HepG2 (cell line): ENCODE measurements at regions not wholly inside any gene's neighbourhood (a gene's known extent, or its start where the extent isn't known, plus 50 kb on each side); places are given as distances from the start of the nearest gene placed in this dataset.

Experiments
- EHMT2 ChIP-seq: fragments of 200-600 bp; sonication (generic); IDR thresholded peaks from 2 replicates; pipeline ENCODE4 v1.7.0; 2017; ENCODE audit warnings: antibody characterized with exemption, low read depth, low read length, borderline replicate concordance
- ELF1 ChIP-seq: sonication (generic); formaldehyde crosslinking; IDR thresholded peaks from 2 replicates; pipeline ENCODE4 v1.4.0; 2020; ENCODE audit warnings: missing genetic modification reagents
- PCBP2 ChIP-seq: fragments of 200-400 bp; formaldehyde crosslinking; optimal IDR thresholded peaks from 2 replicates; pipeline ENCODE3; 2018; ENCODE audit warnings: low read length, low read depth; ENCODE audit not compliant: poor library complexity, severe bottlenecking
- U2AF1 ChIP-seq: fragments of 200-400 bp; formaldehyde crosslinking; optimal IDR thresholded peaks from 2 replicates; pipeline ENCODE3; 2017; ENCODE audit warnings: mild to moderate bottlenecking, low read depth, low read length
- ZNF264 ChIP-seq: sonication (generic); formaldehyde crosslinking; IDR thresholded peaks from 2 replicates; pipeline ENCODE4 v1.4.0; 2020; ENCODE audit warnings: missing genetic modification reagents
- ZNF598 ChIP-seq: sonication (generic); formaldehyde crosslinking; IDR thresholded peaks from 2 replicates; pipeline ENCODE4 v1.5.1; 2020; ENCODE audit warnings: mild to moderate bottlenecking, missing genetic modification reagents, borderline replicate concordance
- TF ChIP-seq, protein P1 (sequence below): sonication (generic); formaldehyde crosslinking; conservative IDR thresholded peaks from 2 replicates; pipeline ENCODE4 v1.4.0; 2020; ENCODE audit warnings: missing genetic modification reagents
- TF ChIP-seq, protein P2 (sequence below): IDR thresholded peaks from 2 replicates; pipeline ENCODE4 v1.6.1; 2016; ENCODE audit warnings: missing genetic modification reagents, missing compliant biosample characterization
- TF ChIP-seq, protein P3 (sequence below): sonication (generic); formaldehyde crosslinking; IDR thresholded peaks from 2 replicates; pipeline ENCODE4 v1.5.0; 2020; ENCODE audit warnings: missing genetic modification reagents, mild to moderate bottlenecking, borderline replicate concordance
- TF ChIP-seq, protein P4 (sequence below): sonication (generic); formaldehyde crosslinking; IDR thresholded peaks from 2 replicates; pipeline ENCODE4 v1.5.1; 2020; ENCODE audit warnings: mild to moderate bottlenecking, missing genetic modification reagents, moderate library complexity
- TF ChIP-seq, protein P5 (sequence below): sonication (generic); formaldehyde crosslinking; IDR thresholded peaks from 2 replicates; pipeline ENCODE4 v1.4.0; 2020; ENCODE audit warnings: missing genetic modification reagents
- TF ChIP-seq, protein P6 (sequence below): sonication (generic); formaldehyde crosslinking; IDR thresholded peaks from 2 replicates; pipeline ENCODE4 v1.5.0; 2020; ENCODE audit warnings: mild to moderate bottlenecking, missing genetic modification reagents
- TF ChIP-seq, protein P7 (sequence below): IDR thresholded peaks from 2 replicates; pipeline ENCODE4 v1.6.1; 2016

DNA sequence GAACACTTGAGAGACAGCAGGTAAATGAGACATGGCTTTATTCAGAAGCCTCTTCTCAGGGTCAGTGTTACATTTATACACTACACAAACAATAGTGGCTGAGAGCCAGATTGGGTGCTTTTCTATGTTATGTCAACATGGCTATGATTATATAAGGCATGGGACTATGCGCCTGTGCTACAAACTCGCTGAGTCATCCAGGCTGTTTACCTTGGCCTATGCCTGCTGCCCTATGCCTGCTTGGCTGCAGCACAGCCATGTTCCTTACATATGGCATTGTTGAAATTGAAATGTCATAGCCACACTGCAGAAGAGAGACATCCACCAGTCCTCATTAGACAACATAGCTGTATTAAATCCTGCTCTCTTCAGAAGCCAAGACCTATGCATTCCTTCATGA, 236.3 kb upstream of the NWD2 start (continued):
- TF ChIP-seq, protein P1, sequence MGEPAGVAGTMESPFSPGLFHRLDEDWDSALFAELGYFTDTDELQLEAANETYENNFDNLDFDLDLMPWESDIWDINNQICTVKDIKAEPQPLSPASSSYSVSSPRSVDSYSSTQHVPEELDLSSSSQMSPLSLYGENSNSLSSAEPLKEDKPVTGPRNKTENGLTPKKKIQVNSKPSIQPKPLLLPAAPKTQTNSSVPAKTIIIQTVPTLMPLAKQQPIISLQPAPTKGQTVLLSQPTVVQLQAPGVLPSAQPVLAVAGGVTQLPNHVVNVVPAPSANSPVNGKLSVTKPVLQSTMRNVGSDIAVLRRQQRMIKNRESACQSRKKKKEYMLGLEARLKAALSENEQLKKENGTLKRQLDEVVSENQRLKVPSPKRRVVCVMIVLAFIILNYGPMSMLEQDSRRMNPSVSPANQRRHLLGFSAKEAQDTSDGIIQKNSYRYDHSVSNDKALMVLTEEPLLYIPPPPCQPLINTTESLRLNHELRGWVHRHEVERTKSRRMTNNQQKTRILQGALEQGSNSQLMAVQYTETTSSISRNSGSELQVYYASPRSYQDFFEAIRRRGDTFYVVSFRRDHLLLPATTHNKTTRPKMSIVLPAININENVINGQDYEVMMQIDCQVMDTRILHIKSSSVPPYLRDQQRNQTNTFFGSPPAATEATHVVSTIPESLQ (CRISPR knock-in tag) = no peak
- TF ChIP-seq U2AF1 = no peak
- TF ChIP-seq, protein P2, sequence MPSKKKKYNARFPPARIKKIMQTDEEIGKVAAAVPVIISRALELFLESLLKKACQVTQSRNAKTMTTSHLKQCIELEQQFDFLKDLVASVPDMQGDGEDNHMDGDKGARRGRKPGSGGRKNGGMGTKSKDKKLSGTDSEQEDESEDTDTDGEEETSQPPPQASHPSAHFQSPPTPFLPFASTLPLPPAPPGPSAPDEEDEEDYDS (CRISPR knock-in tag) = peak; percentile 32; the same call in 1 of the 2 replicates
- TF ChIP-seq ZNF598 (CRISPR knock-in tag) = no peak
- TF ChIP-seq, protein P3, sequence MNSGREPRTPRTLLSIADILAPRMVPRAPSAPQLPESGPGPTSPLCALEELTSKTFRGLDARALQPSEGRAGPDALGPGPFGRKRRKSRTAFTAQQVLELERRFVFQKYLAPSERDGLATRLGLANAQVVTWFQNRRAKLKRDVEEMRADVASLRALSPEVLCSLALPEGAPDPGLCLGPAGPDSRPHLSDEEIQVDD = no peak
- TF ChIP-seq, protein P4, sequence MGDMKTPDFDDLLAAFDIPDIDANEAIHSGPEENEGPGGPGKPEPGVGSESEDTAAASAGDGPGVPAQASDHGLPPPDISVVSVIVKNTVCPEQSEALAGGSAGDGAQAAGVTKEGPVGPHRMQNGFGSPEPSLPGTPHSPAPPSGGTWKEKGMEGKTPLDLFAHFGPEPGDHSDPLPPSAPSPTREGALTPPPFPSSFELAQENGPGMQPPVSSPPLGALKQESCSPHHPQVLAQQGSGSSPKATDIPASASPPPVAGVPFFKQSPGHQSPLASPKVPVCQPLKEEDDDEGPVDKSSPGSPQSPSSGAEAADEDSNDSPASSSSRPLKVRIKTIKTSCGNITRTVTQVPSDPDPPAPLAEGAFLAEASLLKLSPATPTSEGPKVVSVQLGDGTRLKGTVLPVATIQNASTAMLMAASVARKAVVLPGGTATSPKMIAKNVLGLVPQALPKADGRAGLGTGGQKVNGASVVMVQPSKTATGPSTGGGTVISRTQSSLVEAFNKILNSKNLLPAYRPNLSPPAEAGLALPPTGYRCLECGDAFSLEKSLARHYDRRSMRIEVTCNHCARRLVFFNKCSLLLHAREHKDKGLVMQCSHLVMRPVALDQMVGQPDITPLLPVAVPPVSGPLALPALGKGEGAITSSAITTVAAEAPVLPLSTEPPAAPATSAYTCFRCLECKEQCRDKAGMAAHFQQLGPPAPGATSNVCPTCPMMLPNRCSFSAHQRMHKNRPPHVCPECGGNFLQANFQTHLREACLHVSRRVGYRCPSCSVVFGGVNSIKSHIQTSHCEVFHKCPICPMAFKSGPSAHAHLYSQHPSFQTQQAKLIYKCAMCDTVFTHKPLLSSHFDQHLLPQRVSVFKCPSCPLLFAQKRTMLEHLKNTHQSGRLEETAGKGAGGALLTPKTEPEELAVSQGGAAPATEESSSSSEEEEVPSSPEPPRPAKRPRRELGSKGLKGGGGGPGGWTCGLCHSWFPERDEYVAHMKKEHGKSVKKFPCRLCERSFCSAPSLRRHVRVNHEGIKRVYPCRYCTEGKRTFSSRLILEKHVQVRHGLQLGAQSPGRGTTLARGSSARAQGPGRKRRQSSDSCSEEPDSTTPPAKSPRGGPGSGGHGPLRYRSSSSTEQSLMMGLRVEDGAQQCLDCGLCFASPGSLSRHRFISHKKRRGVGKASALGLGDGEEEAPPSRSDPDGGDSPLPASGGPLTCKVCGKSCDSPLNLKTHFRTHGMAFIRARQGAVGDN = peak; percentile 43; the same call in 1 of the 2 replicates
- TF ChIP-seq PCBP2 = no peak
- TF ChIP-seq, protein P5, sequence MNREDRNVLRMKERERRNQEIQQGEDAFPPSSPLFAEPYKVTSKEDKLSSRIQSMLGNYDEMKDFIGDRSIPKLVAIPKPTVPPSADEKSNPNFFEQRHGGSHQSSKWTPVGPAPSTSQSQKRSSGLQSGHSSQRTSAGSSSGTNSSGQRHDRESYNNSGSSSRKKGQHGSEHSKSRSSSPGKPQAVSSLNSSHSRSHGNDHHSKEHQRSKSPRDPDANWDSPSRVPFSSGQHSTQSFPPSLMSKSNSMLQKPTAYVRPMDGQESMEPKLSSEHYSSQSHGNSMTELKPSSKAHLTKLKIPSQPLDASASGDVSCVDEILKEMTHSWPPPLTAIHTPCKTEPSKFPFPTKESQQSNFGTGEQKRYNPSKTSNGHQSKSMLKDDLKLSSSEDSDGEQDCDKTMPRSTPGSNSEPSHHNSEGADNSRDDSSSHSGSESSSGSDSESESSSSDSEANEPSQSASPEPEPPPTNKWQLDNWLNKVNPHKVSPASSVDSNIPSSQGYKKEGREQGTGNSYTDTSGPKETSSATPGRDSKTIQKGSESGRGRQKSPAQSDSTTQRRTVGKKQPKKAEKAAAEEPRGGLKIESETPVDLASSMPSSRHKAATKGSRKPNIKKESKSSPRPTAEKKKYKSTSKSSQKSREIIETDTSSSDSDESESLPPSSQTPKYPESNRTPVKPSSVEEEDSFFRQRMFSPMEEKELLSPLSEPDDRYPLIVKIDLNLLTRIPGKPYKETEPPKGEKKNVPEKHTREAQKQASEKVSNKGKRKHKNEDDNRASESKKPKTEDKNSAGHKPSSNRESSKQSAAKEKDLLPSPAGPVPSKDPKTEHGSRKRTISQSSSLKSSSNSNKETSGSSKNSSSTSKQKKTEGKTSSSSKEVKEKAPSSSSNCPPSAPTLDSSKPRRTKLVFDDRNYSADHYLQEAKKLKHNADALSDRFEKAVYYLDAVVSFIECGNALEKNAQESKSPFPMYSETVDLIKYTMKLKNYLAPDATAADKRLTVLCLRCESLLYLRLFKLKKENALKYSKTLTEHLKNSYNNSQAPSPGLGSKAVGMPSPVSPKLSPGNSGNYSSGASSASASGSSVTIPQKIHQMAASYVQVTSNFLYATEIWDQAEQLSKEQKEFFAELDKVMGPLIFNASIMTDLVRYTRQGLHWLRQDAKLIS (CRISPR knock-in tag) = no peak
- TF ChIP-seq ZNF264 (CRISPR knock-in tag) = 0 out of 2 replicates have a peak, but pooled peaks have one; percentile 61
- TF ChIP-seq EHMT2 = peak; percentile 88; the same call in 1 of the 2 replicates
- TF ChIP-seq, protein P6, sequence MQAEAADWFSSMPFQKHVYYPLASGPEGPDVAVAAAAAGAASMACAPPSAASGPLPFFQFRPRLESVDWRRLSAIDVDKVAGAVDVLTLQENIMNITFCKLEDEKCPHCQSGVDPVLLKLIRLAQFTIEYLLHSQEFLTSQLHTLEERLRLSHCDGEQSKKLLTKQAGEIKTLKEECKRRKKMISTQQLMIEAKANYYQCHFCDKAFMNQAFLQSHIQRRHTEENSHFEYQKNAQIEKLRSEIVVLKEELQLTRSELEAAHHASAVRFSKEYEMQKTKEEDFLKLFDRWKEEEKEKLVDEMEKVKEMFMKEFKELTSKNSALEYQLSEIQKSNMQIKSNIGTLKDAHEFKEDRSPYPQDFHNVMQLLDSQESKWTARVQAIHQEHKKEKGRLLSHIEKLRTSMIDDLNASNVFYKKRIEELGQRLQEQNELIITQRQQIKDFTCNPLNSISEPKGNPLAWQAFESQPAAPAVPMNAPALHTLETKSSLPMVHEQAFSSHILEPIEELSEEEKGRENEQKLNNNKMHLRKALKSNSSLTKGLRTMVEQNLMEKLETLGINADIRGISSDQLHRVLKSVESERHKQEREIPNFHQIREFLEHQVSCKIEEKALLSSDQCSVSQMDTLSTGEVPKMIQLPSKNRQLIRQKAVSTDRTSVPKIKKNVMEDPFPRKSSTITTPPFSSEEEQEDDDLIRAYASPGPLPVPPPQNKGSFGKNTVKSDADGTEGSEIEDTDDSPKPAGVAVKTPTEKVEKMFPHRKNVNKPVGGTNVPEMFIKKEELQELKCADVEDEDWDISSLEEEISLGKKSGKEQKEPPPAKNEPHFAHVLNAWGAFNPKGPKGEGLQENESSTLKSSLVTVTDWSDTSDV (CRISPR knock-in tag) = no peak
- TF ChIP-seq ELF1 = no peak
- TF ChIP-seq, protein P7, sequence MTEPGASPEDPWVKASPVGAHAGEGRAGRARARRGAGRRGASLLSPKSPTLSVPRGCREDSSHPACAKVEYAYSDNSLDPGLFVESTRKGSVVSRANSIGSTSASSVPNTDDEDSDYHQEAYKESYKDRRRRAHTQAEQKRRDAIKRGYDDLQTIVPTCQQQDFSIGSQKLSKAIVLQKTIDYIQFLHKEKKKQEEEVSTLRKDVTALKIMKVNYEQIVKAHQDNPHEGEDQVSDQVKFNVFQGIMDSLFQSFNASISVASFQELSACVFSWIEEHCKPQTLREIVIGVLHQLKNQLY = no peak
